GM12878 (cell line): ENCODE measurements at regions not wholly inside any gene's neighbourhood (a gene's known extent, or its start where the extent isn't known, plus 50 kb on each side); places are given as distances from the start of the nearest gene placed in this dataset.

Experiments used
- ATAC-seq: fragments of 200-7000 bp; cut with Tn5 transposase; 3 replicates; pipeline ENCODE4 v1.9.1; 2020; ENCODE audit warnings: mild to moderate bottlenecking, moderate library complexity
- BruUV-seq: library from RNA; stranded (reverse); fragments of 400-500 nt; replicated peaks from 2 replicates; lab custom pipeline; 2021; lab: Mats Ljungman, UMichigan
- CTCF ChIA-PET: fragments of 300-600 bp; sonication (Branson Sonifier 250); formaldehyde crosslinking; extraction: SDS; loops from one replicate; lab custom pipeline; 2021; ENCODE audit warnings: inconsistent platforms; lab: Yijun Ruan, JAX
- POLR2A ChIA-PET: fragments of 350-600 bp; formaldehyde crosslinking; extraction: SDS; loops from one replicate; lab custom pipeline; 2021; ENCODE audit warnings: inconsistent platforms; lab: Charles Lee
- RAD21 ChIA-PET: fragments of 300-600 bp; sonication (Branson Sonifier 250); formaldehyde crosslinking; loops from one replicate; lab custom pipeline; 2023; ENCODE audit warnings: antibody characterized with exemption; ENCODE audit not compliant: unreplicated experiment; lab: Charles Lee
- SMC1A ChIA-PET: fragments of 300-600 bp; sonication (Branson Sonifier 250); formaldehyde crosslinking; loops from one replicate; lab custom pipeline; 2023; ENCODE audit not compliant: unreplicated experiment, uncharacterized antibody; lab: Charles Lee
- DNase-seq: peaks from one replicate; pipeline ENCODE4 v3.0.0-alpha.2; 2011; ENCODE audit warnings: low read depth, low spot score
- FAIRE-seq: peaks from 3 replicates; lab custom pipeline; 2011; peaks lifted over from hg19 to GRCh38; lab: Jason Lieb, UNC
- H2AFZ ChIP-seq: 2 replicates; pipeline ENCODE4 v1.6.0; 2011; ENCODE audit warnings: low read depth, low read length, control low read depth; ENCODE audit not compliant: control insufficient read depth
- H3K27ac ChIP-seq: 2 replicates; pipeline ENCODE4 v1.5.1; 2011; ENCODE audit warnings: control low read depth; ENCODE audit not compliant: control insufficient read depth, insufficient read depth
- H3K27me3 ChIP-seq, 2 experiments: replicated peaks in 1 of 2; 2 replicates each; pipeline versions ENCODE4 v1.6.0 to v1.6.1; 2011; ENCODE audit warnings: low read length in 1 of 2; ENCODE audit not compliant: control insufficient read depth in 2 of 2, insufficient read depth in 2 of 2
- H3K36me3 ChIP-seq, 2 experiments: 2 replicates each; pipeline ENCODE4 v1.5.1; 2011; ENCODE audit warnings: low read length in 1 of 2; ENCODE audit not compliant: control insufficient read depth in 2 of 2, insufficient read depth in 2 of 2
- H3K4me1 ChIP-seq: 2 replicates; pipeline ENCODE4 v1.6.1; 2011; ENCODE audit warnings: mild to moderate bottlenecking, low read length, moderate library complexity, mixed read lengths; ENCODE audit not compliant: control insufficient read depth, insufficient read depth
- H3K4me2 ChIP-seq: 2 replicates; pipeline ENCODE4 v1.6.0; 2011; ENCODE audit warnings: control low read depth; ENCODE audit not compliant: control insufficient read depth, insufficient read depth
- H3K4me3 ChIP-seq: fragments of 200-600 bp; sonication (generic); 2 replicates; pipeline ENCODE4 v1.5.1; 2016
- H3K79me2 ChIP-seq: 2 replicates; pipeline ENCODE4 v1.6.0; 2011; ENCODE audit warnings: low read length; ENCODE audit not compliant: control insufficient read depth, insufficient read depth
- H3K9ac ChIP-seq: 2 replicates; pipeline ENCODE4 v1.8.0; 2011; ENCODE audit warnings: low read length, control low read depth, mixed read lengths; ENCODE audit not compliant: control insufficient read depth, insufficient read depth
- H3K9me3 ChIP-seq: replicated peaks from 3 replicates; pipeline ENCODE4 v1.5.1; 2011; ENCODE audit warnings: mild to moderate bottlenecking, low read length; ENCODE audit not compliant: control insufficient read depth, insufficient read depth
- H4K20me1 ChIP-seq: 2 replicates; pipeline ENCODE4 v1.6.0; 2011; ENCODE audit not compliant: control insufficient read depth, insufficient read depth
- BACH1 ChIP-seq: fragments of 450-650 bp; IDR thresholded peaks from 2 replicates; pipeline ENCODE4 v1.6.1; 2017; ENCODE audit warnings: mild to moderate bottlenecking, borderline replicate concordance
- BCLAF1 ChIP-seq: fragments of 450-650 bp; IDR thresholded peaks from 2 replicates; pipeline ENCODE4 v1.6.1; 2017; ENCODE audit warnings: antibody characterized with exemption, mild to moderate bottlenecking, moderate library complexity
- CBFB ChIP-seq: IDR thresholded peaks from 2 replicates; pipeline ENCODE4 v1.6.1; 2016; ENCODE audit warnings: antibody characterized with exemption, low read depth
- ESRRA ChIP-seq: IDR thresholded peaks from 2 replicates; pipeline ENCODE4 v1.6.1; 2012; ENCODE audit warnings: mild to moderate bottlenecking, low read length, improper control_type of control experiment
- HSF1 ChIP-seq: fragments of 150-350 bp; IDR thresholded peaks from 2 replicates; pipeline ENCODE4 v1.6.1; 2014; ENCODE audit warnings: mild to moderate bottlenecking, low read depth, low read length
- NRF1 ChIP-seq: conservative IDR thresholded peaks from 2 replicates; pipeline ENCODE4 v1.6.1; 2011; ENCODE audit warnings: mild to moderate bottlenecking, low read depth, low read length, improper control_type of control experiment
- PAX5 ChIP-seq: IDR thresholded peaks from 2 replicates; pipeline ENCODE4 v1.6.1; 2011; ENCODE audit warnings: low read depth, low read length, borderline replicate concordance
- POLR2A ChIP-seq: IDR thresholded peaks from 2 replicates; pipeline ENCODE4 v1.6.1; 2011; ENCODE audit warnings: low read depth, mild to moderate bottlenecking, low read length
- RCOR1 ChIP-seq: conservative IDR thresholded peaks from 2 replicates; pipeline ENCODE4 v1.6.1; 2012; ENCODE audit warnings: low read depth, low read length, improper control_type of control experiment
- RELA ChIP-seq: fragments of 450-650 bp; IDR thresholded peaks from 2 replicates; pipeline ENCODE4 v1.8.0; 2014; ENCODE audit warnings: borderline replicate concordance; ENCODE audit not compliant: partially characterized antibody
- STAT1 ChIP-seq: fragments of 450-650 bp; conservative IDR thresholded peaks from 2 replicates; pipeline ENCODE4 v1.6.1; 2014; ENCODE audit warnings: antibody characterized with exemption, mild to moderate bottlenecking
- ZNF24 ChIP-seq: fragments of 450-650 bp; IDR thresholded peaks from 2 replicates; pipeline ENCODE4 v1.6.1; 2017; ENCODE audit warnings: antibody characterized with exemption, mild to moderate bottlenecking
- WGBS: methylation state at CpG from one replicate; pipeline ENCODE4 v1.1.6; 2016; ENCODE audit warnings: low lambda C conversion rate; ENCODE audit not compliant: insufficient replicate concordance, insufficient coverage; ENCODE audit errors: missing lambda C conversion rate; 5-methylcytosine and 5-hydroxymethylcytosine counted together
- in situ Hi-C: fragments of 300-500 bp; cut with MboI; formaldehyde crosslinking; loops from 9 replicates; pipeline ENCODE4 v1.14.3; 2018; ENCODE audit warnings: mixed read lengths
- intact Hi-C: fragments of 100-400 bp; cut with micrococcal nuclease; formaldehyde crosslinking; loops from one replicate; pipeline ENCODE4 v1.14.2; 2022; ENCODE audit not compliant: unreplicated experiment
- TF ChIP-seq, protein P1 (sequence below): fragments of 450-650 bp; IDR thresholded peaks from 2 replicates; pipeline ENCODE4 v1.6.1; 2016; ENCODE audit warnings: mild to moderate bottlenecking

GRCh38 chr10:2744547-2745200 lies 322.7 kb upstream of the PFKP start:
- H3K4me3 ChIP-seq = no peak overlapping the region
- 50% methylated on average over 6 of the region's 6 CpGs for WGBS
- CTCF ChIA-PET = interaction anchor here (0.6 kb wide), 1 partner anchor 12 kb away, joined by 3 read pairs; no protein-coding TSS in a partner anchor
- H3K9ac ChIP-seq = no peak overlapping the region
- no peak for DNase-seq
- no peaks in the 10 kb centered on the region for H4K20me1 ChIP-seq
- in situ Hi-C loops = no loop called here
- no peak overlapping the region for H3K4me2 ChIP-seq
- H3K27ac ChIP-seq = no peak overlapping the region
- no peaks in the 10 kb centered on the region for H3K9me3 ChIP-seq
- intact Hi-C loops = no loop called here
- no peaks in the 10 kb centered on the region for H3K27me3 ChIP-seq
- POLR2A ChIA-PET = no interaction called here
- SMC1A ChIA-PET = interaction anchor here (1.4 kb wide), 1 partner anchor 8 kb away, joined by 3 read pairs; no protein-coding TSS in a partner anchor
- no peaks in the 10 kb centered on the region for H3K4me1 ChIP-seq
- no peaks in the 10 kb centered on the region for H3K36me3 ChIP-seq
- BruUV-seq = no TSS peak
- no peak overlapping the region; the same call in 1 of the 2 replicates for H2AFZ ChIP-seq
- FAIRE-seq = no peak
- H3K79me2 ChIP-seq = no peaks in the 10 kb centered on the region
- TF ChIP-seq RCOR1 (no peak), ESRRA (no peak), ZNF24 (no peak), NRF1 (no peak), BCLAF1 (no peak), PAX5 (no peak), BACH1 (no peak), POLR2A (no peak), RELA (no peak), HSF1 (no peak), STAT1 (no peak), CBFB (no peak)
- TF ChIP-seq, protein P1, sequence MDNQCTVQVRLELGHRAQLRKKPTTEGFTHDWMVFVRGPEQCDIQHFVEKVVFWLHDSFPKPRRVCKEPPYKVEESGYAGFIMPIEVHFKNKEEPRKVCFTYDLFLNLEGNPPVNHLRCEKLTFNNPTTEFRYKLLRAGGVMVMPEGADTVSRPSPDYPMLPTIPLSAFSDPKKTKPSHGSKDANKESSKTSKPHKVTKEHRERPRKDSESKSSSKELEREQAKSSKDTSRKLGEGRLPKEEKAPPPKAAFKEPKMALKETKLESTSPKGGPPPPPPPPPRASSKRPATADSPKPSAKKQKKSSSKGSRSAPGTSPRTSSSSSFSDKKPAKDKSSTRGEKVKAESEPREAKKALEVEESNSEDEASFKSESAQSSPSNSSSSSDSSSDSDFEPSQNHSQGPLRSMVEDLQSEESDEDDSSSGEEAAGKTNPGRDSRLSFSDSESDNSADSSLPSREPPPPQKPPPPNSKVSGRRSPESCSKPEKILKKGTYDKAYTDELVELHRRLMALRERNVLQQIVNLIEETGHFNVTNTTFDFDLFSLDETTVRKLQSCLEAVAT = no peak
- peak; percentile 78 for ATAC-seq
- RAD21 ChIA-PET = no interaction called here
